ENCODE measurements at regions not wholly inside any gene's neighbourhood (a gene's known extent, or its start where the extent isn't known, plus 50 kb on each side); places are given as distances from the start of the nearest gene placed in this dataset.
"Not testable (repeated sequence)": the region's sequence is repeated elsewhere in the genome, so short reads cannot be mapped to it uniquely, and the experiment has no call there.

GRCh38 chr15:101876031-101876430, 64.0 kb downstream of the OR4F15 start:
- H3K9me3 Mint-ChIP-seq; H3K4me3 ChIP-seq (replicated peaks in 1 of 3; ENCODE audit: low read depth in 2 of 3, low read length in 3 of 3); H3K27ac Mint-ChIP-seq; H3K36me3 ChIP-seq (replicated peaks in 1 of 2; ENCODE audit: control insufficient read depth in 1 of 2, insufficient read depth in 2 of 2, low read length in 2 of 2); H3K4me1 Mint-ChIP-seq; H3K4me3 Mint-ChIP-seq; H3K9me3 ChIP-seq (replicated peaks in 1 of 2; ENCODE audit: control insufficient read depth in 1 of 2, insufficient read depth in 1 of 2, low read length in 2 of 2); H2AFZ ChIP-seq (ENCODE audit: insufficient read depth, low read depth, low read length, poor library complexity, severe bottlenecking); intact Hi-C loops (cut with micrococcal nuclease); H3K27ac ChIP-seq (ENCODE audit: low read depth in 1 of 2, low read length in 2 of 2); H3K27me3 Mint-ChIP-seq (ENCODE audit: low read depth in 3 of 3); H3K4me1 ChIP-seq (ENCODE audit: control insufficient read depth in 1 of 2, insufficient read depth in 2 of 2, low read length in 2 of 2); H3K9ac ChIP-seq (ENCODE audit: insufficient read depth, low read length, poor library complexity, severe bottlenecking); H3K4me2 ChIP-seq (replicated peaks; ENCODE audit: extremely low read depth, low read length, poor library complexity, severe bottlenecking); H4K20me1 ChIP-seq (ENCODE audit: insufficient read depth, low read length); H3K79me2 ChIP-seq (ENCODE audit: insufficient read depth, low read length); H3K36me3 Mint-ChIP-seq; DNase-seq; H3K27me3 ChIP-seq (ENCODE audit: control insufficient read depth in 2 of 2, insufficient read depth in 2 of 2, low read length in 2 of 2): not testable (repeated sequence)
- WGBS (ENCODE audit: insufficient coverage), result no CpG with 5 or more reads among the region's 4 CpGs

GRCh38 chr15:101877649-101878048, 65.6 kb downstream of the OR4F15 start:
- H3K9ac ChIP-seq (ENCODE audit: insufficient read depth, low read length, poor library complexity, severe bottlenecking); H3K4me1 ChIP-seq (ENCODE audit: control insufficient read depth in 1 of 2, insufficient read depth in 2 of 2, low read length in 2 of 2); H3K4me1 Mint-ChIP-seq; H3K4me2 ChIP-seq (replicated peaks; ENCODE audit: extremely low read depth, low read length, poor library complexity, severe bottlenecking); H3K4me3 ChIP-seq (replicated peaks in 1 of 3; ENCODE audit: low read depth in 2 of 3, low read length in 3 of 3); H3K9me3 ChIP-seq (replicated peaks in 1 of 2; ENCODE audit: control insufficient read depth in 1 of 2, insufficient read depth in 1 of 2, low read length in 2 of 2); H3K36me3 Mint-ChIP-seq; intact Hi-C loops (cut with micrococcal nuclease); H3K79me2 ChIP-seq (ENCODE audit: insufficient read depth, low read length); H3K27ac Mint-ChIP-seq; H3K36me3 ChIP-seq (replicated peaks in 1 of 2; ENCODE audit: control insufficient read depth in 1 of 2, insufficient read depth in 2 of 2, low read length in 2 of 2); H3K4me3 Mint-ChIP-seq; H3K27me3 Mint-ChIP-seq (ENCODE audit: low read depth in 3 of 3); H4K20me1 ChIP-seq (ENCODE audit: insufficient read depth, low read length); H3K27me3 ChIP-seq (ENCODE audit: control insufficient read depth in 2 of 2, insufficient read depth in 2 of 2, low read length in 2 of 2); H2AFZ ChIP-seq (ENCODE audit: insufficient read depth, low read depth, low read length, poor library complexity, severe bottlenecking); H3K27ac ChIP-seq (ENCODE audit: low read depth in 1 of 2, low read length in 2 of 2); DNase-seq; H3K9me3 Mint-ChIP-seq: not testable (repeated sequence)
- no CpG with 5 or more reads among the region's 3 CpGs for WGBS (ENCODE audit: insufficient coverage)
- peak; percentile 34 for TF ChIP-seq CTCF (IDR thresholded peaks at IDR 0.05)

- H3K4me3 Mint-ChIP-seq; H2AFZ ChIP-seq (ENCODE audit: insufficient read depth, low read depth, low read length, poor library complexity, severe bottlenecking); H3K36me3 ChIP-seq (replicated peaks in 1 of 2; ENCODE audit: control insufficient read depth in 1 of 2, insufficient read depth in 2 of 2, low read length in 2 of 2); H3K4me3 ChIP-seq (replicated peaks in 1 of 3; ENCODE audit: low read depth in 2 of 3, low read length in 3 of 3); H3K4me2 ChIP-seq (replicated peaks; ENCODE audit: extremely low read depth, low read length, poor library complexity, severe bottlenecking); H3K27ac Mint-ChIP-seq; H4K20me1 ChIP-seq (ENCODE audit: insufficient read depth, low read length); H3K9me3 Mint-ChIP-seq; H3K9me3 ChIP-seq (replicated peaks in 1 of 2; ENCODE audit: control insufficient read depth in 1 of 2, insufficient read depth in 1 of 2, low read length in 2 of 2); H3K79me2 ChIP-seq (ENCODE audit: insufficient read depth, low read length); H3K27me3 ChIP-seq (ENCODE audit: control insufficient read depth in 2 of 2, insufficient read depth in 2 of 2, low read length in 2 of 2); H3K27me3 Mint-ChIP-seq (ENCODE audit: low read depth in 3 of 3); H3K4me1 ChIP-seq (ENCODE audit: control insufficient read depth in 1 of 2, insufficient read depth in 2 of 2, low read length in 2 of 2); H3K27ac ChIP-seq (ENCODE audit: low read depth in 1 of 2, low read length in 2 of 2); intact Hi-C loops (cut with micrococcal nuclease); H3K9ac ChIP-seq (ENCODE audit: insufficient read depth, low read length, poor library complexity, severe bottlenecking); H3K4me1 Mint-ChIP-seq; DNase-seq; H3K36me3 Mint-ChIP-seq: not testable (repeated sequence)
- no CpG with 5 or more reads among the region's 5 CpGs for WGBS (ENCODE audit: insufficient coverage)
Observed at GRCh38 chr15:101912349-101913287, 100.6 kb downstream of the OR4F15 start.

- DNase-seq; H3K36me3 Mint-ChIP-seq; H3K4me1 ChIP-seq (ENCODE audit: control insufficient read depth in 1 of 2, insufficient read depth in 2 of 2, low read length in 2 of 2); H3K27ac ChIP-seq (ENCODE audit: low read depth in 1 of 2, low read length in 2 of 2); H3K4me1 Mint-ChIP-seq; H3K9me3 ChIP-seq (replicated peaks in 1 of 2; ENCODE audit: control insufficient read depth in 1 of 2, insufficient read depth in 1 of 2, low read length in 2 of 2); H2AFZ ChIP-seq (ENCODE audit: insufficient read depth, low read depth, low read length, poor library complexity, severe bottlenecking); H3K4me3 ChIP-seq (replicated peaks in 1 of 3; ENCODE audit: low read depth in 2 of 3, low read length in 3 of 3); H3K79me2 ChIP-seq (ENCODE audit: insufficient read depth, low read length); H3K27me3 ChIP-seq (ENCODE audit: control insufficient read depth in 2 of 2, insufficient read depth in 2 of 2, low read length in 2 of 2); H3K4me2 ChIP-seq (replicated peaks; ENCODE audit: extremely low read depth, low read length, poor library complexity, severe bottlenecking); H3K36me3 ChIP-seq (replicated peaks in 1 of 2; ENCODE audit: control insufficient read depth in 1 of 2, insufficient read depth in 2 of 2, low read length in 2 of 2); H3K4me3 Mint-ChIP-seq; H3K9me3 Mint-ChIP-seq; intact Hi-C loops (cut with micrococcal nuclease); H3K27ac Mint-ChIP-seq; H3K27me3 Mint-ChIP-seq (ENCODE audit: low read depth in 3 of 3); H3K9ac ChIP-seq (ENCODE audit: insufficient read depth, low read length, poor library complexity, severe bottlenecking); H4K20me1 ChIP-seq (ENCODE audit: insufficient read depth, low read length): not testable (repeated sequence)
- no CpG with 5 or more reads among the region's 2 CpGs for WGBS (ENCODE audit: insufficient coverage)
Observed at GRCh38 chr15:101924554-101924953, 112.6 kb downstream of the OR4F15 start.

All from CD14-positive monocyte (primary cell).